ENCODE measurements at regions not wholly inside any gene's neighbourhood (a gene's known extent, or its start where the extent isn't known, plus 50 kb on each side); places are given as distances from the start of the nearest gene placed in this dataset.

DNA sequence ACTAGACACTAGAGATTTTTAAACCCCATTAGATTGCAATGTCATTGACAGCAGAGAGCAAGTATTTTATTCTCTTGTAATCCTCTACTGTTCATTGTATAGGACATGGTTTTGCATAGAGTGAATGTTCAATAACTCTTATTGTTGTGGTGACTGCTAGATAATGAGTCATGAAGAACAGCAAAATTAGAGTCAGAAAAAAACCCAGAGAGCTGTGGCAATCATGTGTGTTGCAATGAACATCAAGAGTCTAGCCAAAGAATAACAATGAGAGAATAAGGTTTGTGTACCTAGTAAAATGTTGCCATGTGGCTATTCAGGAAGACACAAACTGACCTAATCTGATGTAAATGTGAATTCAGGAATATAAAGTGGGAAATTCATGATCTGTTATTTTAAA is 684.0 kb downstream of the DSC3 start:
- TF ChIP-seq EZH2 (IDR thresholded peaks at IDR 0.05; ENCODE audit: borderline replicate concordance, insufficient read depth, low read depth, low read length, poor library complexity, severe bottlenecking), result no peak
- TF ChIP-seq, protein P1, sequence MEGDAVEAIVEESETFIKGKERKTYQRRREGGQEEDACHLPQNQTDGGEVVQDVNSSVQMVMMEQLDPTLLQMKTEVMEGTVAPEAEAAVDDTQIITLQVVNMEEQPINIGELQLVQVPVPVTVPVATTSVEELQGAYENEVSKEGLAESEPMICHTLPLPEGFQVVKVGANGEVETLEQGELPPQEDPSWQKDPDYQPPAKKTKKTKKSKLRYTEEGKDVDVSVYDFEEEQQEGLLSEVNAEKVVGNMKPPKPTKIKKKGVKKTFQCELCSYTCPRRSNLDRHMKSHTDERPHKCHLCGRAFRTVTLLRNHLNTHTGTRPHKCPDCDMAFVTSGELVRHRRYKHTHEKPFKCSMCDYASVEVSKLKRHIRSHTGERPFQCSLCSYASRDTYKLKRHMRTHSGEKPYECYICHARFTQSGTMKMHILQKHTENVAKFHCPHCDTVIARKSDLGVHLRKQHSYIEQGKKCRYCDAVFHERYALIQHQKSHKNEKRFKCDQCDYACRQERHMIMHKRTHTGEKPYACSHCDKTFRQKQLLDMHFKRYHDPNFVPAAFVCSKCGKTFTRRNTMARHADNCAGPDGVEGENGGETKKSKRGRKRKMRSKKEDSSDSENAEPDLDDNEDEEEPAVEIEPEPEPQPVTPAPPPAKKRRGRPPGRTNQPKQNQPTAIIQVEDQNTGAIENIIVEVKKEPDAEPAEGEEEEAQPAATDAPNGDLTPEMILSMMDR (IDR thresholded peaks at IDR 0.05), result no peak

Measured in B cell (primary cell).